Smooth muscle cell of the brain vasculature (primary cell): ENCODE measurements at regions not wholly inside any gene's neighbourhood (a gene's known extent, or its start where the extent isn't known, plus 50 kb on each side); places are given as distances from the start of the nearest gene placed in this dataset.
"Not testable (repeated sequence)": the region's sequence is repeated elsewhere in the genome, so short reads cannot be mapped to it uniquely, and the experiment has no call there.

Experiments
- DNase-seq: peaks from one replicate; pipeline ENCODE4 v3.0.0-alpha.2; 2012; ENCODE audit warnings: low read depth, low spot score

DNA sequence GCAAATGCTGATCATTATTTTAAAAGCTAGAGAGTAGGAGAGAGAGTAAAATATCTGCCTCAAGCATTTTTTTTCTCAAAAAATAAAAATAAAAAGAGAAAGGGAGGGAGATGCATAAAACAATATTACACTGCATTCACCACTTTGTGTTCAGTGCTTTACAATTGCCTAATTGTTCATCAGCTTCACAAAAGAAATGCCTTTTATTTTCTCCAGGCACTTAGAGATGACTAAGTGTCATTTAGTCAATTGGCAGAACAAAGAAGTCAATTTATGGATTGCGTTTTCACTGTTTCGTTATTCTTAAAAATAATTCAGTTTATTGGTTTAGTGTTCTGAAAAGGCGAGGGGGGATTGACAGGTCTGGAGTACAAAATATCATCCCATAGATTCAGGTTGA, 232.5 kb upstream of the CCNH start:
- no peak for DNase-seq

DNA sequence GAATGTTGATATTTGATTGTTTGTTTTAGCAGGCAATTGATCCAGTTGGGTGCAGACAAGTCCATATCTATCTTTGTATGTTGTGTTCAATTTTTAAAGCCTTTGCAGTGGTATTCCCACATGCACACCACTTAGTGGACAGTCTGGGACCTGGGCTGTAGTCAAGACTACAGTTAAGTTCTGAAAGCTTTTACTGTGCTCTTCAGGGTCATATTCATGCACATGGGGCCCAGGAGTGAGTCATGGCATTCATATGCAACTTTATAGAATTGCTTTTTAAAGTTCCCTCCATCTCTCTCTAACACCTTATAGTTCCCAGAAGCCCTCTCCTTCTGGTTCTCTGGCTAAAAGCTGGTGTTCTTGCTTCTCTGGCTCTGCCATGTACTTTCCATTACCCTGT, 228.2 kb upstream of the CCNH start:
- DNase-seq, result no peak

DNA sequence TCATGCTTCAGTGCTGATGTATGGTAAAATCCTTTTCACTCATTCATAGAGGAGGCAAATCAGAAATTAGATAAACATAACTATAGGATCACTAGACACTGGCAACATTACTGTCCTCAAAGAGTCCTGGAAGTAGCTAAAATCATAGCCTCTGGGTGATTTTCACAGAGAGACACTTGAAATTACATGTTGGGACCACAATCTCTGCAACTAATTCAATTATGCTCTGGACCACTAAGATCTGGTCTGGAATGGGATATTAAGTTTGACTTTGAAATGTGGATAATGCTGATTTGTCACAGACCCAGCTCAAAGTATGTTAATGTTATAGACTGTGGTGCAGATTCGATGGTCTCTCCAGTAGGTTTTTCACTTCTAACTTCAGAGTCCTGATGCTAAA, 214.6 kb upstream of the CCNH start:
- no peak for DNase-seq

DNA sequence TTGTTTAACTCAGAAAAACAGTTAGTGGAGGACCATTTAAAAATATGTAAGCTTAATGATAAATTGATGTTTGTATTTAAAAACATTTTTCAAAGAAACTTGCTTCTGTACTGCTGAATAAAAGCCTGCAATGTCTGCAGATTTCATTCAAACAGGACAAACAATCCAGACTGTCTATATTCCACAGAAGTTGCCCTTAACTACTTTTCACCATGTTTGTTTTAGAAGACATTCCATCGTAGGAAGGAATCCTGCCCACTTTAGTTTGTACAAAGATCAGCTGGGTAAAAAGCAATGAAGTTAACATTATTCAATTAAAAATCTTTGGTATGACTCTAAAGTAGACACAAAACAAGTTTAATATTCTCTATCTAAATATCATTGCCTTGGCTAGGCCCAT, 195.7 kb upstream of the CCNH start:
- DNase-seq, result no peak

DNA sequence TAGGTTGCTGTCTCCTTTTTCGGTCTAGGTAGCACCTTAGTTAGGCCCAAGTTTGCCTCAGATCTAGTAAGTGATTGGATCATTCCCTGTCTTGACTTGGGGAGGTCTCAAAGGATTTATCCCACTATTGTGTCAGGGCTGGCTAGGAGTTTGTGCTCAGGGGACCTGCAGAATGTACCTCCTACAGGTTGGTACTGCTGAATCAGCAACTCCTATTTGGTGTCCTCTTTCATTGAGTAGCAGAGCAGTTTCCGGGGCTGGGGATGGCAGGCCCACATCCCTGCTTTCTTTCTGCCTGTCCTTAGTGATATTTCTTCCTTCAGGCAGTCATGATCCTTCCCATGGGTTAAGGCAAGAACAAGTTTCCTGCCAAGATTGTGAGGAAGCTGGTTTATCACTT, 192.9 kb upstream of the CCNH start:
- DNase-seq, result no peak

DNA sequence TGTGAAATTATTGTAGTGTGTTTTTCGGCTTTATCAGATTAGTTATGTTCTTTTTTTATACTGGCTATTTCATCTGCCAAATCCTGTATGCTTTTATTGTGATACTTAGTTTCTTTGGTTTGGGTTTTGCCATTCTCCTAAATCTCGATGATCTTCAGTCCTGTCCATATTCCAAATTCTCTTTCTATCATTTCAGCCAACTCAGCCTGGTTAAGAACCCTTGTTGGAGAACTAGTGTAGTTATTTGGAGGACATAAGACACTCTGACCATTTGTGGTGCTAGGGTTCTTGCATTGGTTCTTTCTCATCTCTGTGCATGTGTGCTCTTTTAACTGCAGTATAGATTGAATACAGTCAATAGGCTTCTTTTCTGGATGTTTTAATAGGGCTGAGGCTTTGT, 187.0 kb upstream of the CCNH start:
- no peak for DNase-seq

DNA sequence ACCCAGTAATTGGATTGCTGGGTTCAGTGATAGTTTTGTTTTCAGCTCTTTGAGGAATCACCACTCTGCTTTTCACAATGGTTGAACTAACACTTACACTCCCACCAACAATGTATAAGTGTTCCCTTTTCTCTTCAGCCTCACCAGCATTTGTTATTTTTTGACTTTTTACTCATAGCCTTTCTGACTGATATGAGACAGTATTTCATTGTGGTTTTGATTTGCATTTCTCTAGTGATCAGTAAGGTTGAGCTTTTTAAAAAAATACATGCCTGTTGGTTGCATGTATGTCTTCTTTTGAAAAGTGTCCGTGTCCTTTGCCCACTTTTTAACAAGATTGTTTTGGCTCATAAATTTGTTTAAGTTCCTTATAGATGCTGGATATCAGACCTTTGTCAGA, 185.7 kb upstream of the CCNH start:
- DNase-seq, result no peak

DNA sequence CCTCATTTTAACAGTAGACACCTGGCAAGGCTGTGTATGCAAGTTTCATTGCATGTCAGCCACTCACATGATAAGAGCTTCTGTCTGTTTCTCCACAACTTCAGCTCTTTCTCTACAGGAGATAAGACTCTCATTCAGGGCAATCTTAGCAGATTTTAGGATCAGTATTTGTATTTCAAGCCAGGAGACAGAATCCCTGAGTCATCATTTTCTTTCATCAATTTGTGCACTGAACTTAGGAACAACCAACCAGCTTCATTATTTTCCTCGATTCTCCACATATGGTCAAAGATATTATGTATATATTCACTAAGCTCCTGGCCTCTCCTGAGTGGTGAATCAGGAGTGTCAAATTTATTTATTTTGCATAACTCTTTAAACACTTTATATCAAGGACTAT, 181.8 kb upstream of the CCNH start:
- DNase-seq, result no peak

DNA sequence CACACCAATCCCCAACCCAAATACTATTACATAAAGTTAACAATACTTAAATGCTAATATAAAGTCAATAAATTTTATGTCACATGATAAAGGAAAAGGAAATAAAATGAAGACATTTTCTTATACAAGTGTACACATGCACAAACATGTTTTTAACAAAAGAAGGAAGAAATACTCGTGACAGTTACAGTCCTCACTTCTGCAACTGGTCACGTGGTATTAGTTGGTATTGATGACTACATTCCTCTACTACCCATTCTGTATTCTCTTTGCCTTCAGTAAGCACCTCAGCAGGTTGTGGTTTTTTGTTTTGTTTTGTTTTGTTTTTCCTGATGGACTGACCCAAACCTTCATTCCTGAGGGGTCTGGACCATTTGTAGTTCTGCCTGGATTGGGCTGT, 176.9 kb upstream of the CCNH start:
- DNase-seq, result no peak

DNA sequence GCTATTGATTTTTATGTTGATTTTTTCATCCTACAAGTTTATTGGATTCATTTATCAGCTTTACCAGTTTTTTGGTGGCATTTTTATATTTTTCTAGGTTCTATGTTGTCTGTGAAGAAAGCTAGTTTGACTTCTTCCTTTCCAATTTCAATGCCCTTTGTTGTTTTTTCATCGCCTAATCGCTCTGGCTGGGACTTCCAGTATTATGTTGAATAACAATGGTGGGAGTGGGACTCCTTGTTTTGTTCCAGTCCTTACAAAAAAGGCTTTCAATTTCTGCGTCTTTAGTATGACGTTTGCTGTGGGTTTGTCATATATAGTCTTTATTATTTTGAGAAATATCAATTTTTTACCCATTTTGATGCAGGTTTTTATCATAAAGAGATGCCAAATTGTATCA, 175.6 kb upstream of the CCNH start:
- no peak for DNase-seq

DNA sequence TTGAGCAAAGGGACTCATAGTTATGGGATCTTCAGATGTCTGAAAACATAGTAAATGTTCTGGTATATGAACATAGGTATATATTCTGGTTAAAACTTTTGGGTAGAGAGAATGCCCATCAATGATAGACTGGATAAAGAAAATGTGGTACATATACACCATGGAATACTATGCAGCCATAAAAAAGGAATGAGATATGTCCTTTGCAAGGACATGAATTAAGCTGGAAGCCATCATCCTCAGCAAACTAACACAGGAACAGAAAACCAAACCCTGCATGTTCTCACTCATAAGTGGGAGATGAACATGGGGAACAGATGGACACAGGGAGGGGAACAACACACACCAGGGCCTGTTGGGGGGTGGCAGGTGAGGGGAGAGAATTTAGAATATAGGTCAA, 171.0 kb upstream of the CCNH start:
- DNase-seq, result not testable (repeated sequence)

DNA sequence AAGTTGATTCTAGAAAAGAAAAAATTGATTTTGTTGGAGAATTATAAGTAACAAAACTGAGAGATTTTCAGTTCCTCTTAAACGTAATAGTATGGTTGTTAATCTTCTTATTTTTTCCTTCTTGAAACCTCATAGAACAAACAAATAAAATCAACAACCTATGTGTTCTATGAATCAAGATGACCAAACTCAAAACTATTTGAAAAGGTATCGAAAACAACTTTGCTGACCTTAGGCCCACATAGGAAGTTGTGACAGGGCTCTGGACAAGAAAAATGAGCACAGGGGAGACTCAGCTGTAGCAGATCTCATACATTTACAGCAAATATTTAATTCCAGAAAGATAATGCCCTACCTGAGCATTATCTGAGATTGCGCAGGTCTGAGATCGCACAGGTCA, 169.4 kb upstream of the CCNH start:
- DNase-seq, result no peak

DNA sequence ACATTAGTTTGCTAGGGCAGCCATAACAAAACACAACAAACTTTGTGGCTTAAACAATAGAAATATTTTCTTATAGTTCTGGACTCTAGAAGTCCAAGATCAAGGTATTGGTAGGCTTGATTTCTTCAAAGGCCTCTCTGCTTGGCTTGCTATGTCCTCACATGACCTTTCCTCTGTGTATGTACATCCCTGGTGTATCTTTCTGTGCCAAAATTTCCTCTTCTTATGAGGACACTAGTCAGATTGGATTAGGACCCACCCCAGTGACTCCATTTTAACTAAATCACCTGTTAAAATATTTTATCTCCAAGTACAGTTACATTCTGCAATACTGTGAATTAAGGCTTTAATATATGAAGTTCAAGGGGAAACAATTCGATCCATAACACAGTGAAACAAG, 168.9 kb upstream of the CCNH start:
- no peak for DNase-seq

DNA sequence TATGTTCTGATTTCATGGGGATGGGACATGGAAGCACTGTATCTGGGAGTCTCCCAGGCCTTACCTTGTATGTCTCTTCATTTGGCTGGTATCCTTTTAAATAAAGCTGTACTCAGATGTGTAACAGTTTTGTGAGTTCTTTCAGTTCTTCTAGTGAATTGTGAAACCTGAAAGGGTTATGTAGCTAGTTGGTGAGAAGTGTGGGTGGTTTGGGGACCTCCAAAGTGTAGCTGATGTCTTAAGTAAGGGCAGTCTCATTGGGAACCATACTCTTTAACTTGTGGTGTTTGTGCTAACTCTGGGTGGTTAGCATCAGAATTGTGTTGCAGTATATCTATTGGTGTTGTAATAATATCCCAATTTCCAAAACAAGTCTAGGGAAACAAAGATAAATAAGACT, 166.9 kb upstream of the CCNH start:
- DNase-seq, result no peak

DNA sequence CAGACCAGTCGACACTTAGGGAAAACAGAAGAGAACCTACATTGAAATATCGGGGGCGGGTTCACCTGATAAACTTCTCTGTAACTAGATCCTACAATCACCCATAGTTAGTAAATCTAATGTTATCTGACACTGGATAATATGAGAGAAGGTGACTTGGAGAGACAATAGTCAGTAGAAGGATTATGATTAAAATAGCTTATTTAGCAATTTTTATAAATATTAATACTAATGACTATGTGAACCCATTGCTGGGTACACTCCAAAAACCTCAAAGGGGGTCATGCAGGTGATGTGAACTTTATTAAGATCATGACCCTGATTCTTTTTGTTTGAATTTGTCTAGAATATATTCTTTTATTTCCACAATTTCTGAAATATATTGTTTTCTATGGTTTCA, 164.1 kb upstream of the CCNH start:
- DNase-seq, result no peak

DNA sequence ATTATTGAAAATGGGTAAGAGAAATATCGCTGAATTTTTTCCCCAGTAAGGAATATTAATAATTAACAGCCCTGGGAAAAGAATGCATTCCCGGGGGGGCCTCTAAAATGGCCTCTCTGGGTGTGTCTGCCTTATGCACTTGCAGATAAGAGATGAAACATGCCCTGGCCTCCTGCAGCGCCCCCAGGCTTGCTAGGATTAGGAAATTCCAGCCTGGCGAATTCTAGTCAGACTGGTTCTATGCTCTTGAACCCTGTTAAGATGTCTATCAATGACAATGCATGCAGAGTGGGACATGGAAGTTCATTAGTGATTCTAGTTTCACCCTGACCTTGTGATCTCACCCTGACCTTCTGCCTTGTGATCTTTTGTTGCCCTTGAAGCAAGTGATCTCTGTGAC, 163.6 kb upstream of the CCNH start:
- DNase-seq, result not testable (repeated sequence)

DNA sequence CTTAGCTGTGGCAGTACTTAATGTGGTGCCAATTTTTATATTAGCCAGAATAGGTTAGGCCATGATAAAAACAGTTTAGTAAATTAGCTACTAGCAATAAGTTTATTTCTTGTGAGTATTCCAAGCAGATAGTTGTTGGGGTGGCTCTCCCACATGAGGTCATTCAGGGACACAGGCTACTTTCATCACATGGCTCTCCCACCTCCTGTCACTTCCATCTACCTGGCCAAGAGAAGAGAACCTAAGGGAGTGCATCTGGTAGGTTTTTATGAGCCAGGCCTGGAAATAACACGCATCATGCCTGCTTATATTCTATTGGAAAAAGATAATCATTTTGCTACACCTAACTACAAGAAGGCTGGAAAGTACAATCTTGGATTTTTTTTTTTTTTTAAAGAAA, 161.4 kb upstream of the CCNH start:
- DNase-seq, result no peak

DNA sequence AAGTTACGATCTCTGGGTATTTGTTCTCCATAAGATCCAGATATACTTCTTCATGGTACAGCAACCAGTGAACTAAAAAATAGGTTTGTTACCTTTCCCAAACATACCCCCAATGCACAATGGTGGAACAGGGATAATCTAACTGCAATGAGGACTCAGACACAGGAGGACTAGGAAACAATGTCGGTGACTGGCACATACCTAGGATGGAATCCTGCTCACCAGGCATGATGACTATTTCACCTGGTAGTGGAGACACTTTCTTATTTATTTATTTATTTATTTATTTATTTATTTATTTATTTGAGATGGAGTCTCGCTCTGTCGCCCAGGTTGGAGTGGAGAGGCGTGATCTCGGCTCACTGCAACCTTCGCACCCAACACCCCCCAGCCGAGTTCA, 159.9 kb upstream of the CCNH start:
- DNase-seq, result no peak

DNA sequence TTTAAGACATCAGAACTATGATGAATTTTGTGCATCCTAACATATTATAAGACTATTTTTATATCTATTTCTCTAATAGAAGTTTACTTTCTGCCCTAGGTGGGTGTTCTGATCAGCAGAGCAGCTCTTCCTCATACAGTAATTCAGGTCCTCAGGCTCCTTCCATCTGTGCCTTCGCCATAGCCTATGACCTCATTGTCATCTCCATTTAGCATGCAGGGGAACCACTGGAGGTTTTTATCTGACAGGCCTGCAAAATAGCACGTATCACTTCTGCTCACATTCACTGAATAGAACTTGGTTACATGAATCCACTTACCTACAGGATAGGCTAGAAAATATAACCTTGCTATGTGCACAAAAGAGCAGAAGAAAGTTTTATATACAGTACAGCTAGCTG, 159.4 kb upstream of the CCNH start:
- no peak for DNase-seq

DNA sequence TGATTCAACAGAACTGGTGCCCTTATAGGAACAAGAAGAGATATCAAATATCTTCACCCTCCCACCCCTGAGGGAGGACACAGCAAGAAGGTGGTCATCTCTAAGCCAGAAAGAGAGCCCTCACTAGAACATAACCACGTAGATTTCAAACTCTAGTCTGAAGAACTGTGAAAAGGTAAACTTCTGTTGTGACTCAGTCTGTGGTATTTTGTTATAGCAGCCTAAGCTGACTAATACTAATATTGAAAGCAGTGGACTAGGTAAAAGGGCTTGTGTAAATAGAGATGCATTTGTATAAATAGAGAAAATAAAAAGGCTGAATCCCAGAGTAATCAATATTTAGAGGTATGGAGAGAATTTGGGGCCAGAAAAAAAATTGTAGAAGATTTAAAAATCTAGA, 157.6 kb upstream of the CCNH start:
- DNase-seq, result no peak

DNA sequence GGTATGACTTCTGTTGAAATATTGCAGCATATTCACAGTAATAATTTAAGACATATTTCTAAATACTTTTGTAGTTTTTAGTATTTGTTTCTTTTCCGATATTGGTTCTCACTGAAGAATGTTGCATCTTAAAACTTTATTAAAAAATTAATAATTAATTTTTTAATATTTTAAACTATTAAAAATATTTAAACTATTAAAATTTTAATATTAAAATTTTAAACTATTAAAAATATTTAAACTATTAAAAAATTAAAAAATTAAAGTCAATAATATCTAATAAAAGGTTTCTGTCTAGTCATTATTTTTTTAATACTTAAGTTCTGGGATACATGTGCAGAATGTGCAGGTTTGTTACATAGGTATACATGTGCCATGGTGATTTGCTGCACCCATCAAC, 149.3 kb upstream of the CCNH start:
- no peak for DNase-seq

DNA sequence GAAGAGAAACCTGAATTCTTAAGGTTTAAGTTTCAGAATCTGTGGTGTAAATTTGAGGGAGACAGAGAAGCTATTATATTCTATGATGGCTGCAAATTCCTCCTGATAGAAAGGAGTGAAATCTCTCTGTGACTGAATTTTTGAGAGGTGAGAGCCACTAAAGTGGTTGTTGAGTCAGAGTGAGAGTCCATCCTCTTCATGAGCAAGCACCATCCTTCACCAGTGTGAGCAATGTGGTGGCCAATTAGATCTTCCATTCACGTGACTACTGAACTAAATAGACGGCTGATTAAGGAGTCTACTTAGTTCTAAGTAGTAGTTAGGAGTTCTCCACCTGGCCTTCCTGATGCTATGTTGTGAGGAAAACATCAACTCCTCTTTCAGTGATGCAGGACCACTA, 147.8 kb upstream of the CCNH start:
- no peak for DNase-seq

DNA sequence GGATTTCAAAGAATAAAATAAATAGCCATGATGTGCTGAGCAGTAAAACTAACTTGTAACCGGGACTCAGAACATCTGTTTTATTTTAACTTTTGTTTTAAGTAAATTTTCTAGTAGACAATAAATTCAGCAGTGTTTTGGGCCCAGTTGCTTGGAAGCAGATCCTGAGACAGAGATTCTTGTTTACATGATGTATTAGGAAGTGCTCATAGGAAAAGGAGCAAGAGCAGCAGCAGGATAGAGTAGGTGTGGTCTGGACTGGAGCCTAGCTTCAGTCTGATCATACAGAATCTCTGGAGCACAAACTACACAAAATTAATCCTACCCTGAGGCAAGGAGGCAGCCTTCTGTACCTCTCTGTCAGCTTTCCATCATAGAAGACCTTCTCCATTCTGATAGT, 139.2 kb upstream of the CCNH start:
- no peak for DNase-seq

DNA sequence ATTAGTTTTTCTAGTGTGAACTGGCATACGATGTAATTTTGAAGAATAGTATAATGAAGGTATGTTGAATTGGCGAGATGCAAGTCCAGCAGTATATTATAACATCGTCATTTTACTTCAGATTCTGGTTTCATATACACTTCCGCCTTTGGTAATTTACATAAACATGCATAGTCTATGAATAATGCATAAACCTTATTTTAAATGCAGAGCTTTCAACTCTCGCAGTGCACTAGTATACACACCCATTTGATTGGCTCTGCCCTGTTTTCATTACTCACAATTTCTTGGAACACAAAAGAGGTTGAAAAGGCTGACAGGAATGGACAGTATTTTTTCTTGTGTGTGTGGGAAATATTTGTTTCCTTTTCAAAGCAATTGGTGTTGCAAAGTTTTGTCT, 128.9 kb upstream of the CCNH start:
- no peak for DNase-seq

DNA sequence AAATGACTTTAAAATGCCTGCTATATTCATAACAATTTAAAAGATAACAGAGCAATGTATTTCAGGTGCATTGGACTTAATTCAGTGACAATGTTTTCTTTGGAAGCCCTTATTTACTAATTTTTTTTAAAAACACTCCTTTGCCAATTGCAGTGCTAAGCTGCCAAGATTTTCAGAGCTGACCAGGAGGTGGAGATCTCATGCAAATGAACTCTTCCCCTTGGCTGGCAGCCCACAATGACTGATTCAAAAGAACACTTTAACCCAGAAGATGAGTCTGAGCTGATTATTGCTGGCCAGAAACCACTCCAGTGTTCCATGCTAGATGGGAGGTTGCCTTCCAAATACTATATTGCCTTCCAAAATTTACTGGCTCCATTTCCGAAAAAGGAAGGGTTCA, 128.3 kb upstream of the CCNH start:
- no peak for DNase-seq
